HL-60/S4 treated with phorbol 12-myristate 13-acetate at 8.2 ng/mL for 4 days and 3 days (cell line): ENCODE measurements at regions not wholly inside any gene's neighbourhood (a gene's known extent, or its start where the extent isn't known, plus 50 kb on each side); places are given as distances from the start of the nearest gene placed in this dataset.

Source experiments
- in situ Hi-C: fragments of 300-500 bp; cut with MboI; formaldehyde crosslinking; loops from 2 replicates; pipeline ENCODE4 v1.15.0; 2022; ENCODE audit warnings: low sequenced_read_pairs

- in situ Hi-C loops: no loop called here
Measured at GRCh38 chr10:118939211-118940007, 90.1 kb upstream of the NANOS1 start.

- in situ Hi-C loops: no loop called here
Measured at GRCh38 chr10:118940386-118940785, 89.1 kb upstream of the NANOS1 start.

GRCh38 chr10:118943253-118943652, 86.3 kb upstream of the NANOS1 start:
- in situ Hi-C loops: no loop called here

- in situ Hi-C loops: no loop called here
Measured at GRCh38 chr10:118944959-118945633, 84.4 kb upstream of the NANOS1 start.

- in situ Hi-C loops: no loop called here
Measured at GRCh38 chr10:118948786-118949185, 80.7 kb upstream of the NANOS1 start.

GRCh38 chr10:118950190-118950680, 79.3 kb upstream of the NANOS1 start:
- in situ Hi-C loops: no loop called here

- in situ Hi-C loops: no loop called here
Measured at GRCh38 chr10:118950997-118951637, 78.4 kb upstream of the NANOS1 start.

- in situ Hi-C loops: no loop called here
Measured at GRCh38 chr10:118952493-118953295, 76.8 kb upstream of the NANOS1 start.

GRCh38 chr10:118953598-118954393, 75.7 kb upstream of the NANOS1 start:
- in situ Hi-C loops: no loop called here

GRCh38 chr10:118955531-118955930, 74.0 kb upstream of the NANOS1 start:
- in situ Hi-C loops: no loop called here

- in situ Hi-C loops: no loop called here
Measured at GRCh38 chr10:118955951-118956801, 73.3 kb upstream of the NANOS1 start.

GRCh38 chr10:118956802-118957442, 72.6 kb upstream of the NANOS1 start:
- in situ Hi-C loops: no loop called here

GRCh38 chr10:118957443-118957825, 72.1 kb upstream of the NANOS1 start:
- in situ Hi-C loops: no loop called here

GRCh38 chr10:118957966-118958365, 71.5 kb upstream of the NANOS1 start:
- in situ Hi-C loops: no loop called here

- in situ Hi-C loops: no loop called here
Measured at GRCh38 chr10:118958559-118958958, 71.0 kb upstream of the NANOS1 start.

- in situ Hi-C loops: no loop called here
Measured at GRCh38 chr10:118958984-118959925, 70.3 kb upstream of the NANOS1 start.
